ENCODE measurements at regions not wholly inside any gene's neighbourhood (a gene's known extent, or its start where the extent isn't known, plus 50 kb on each side); places are given as distances from the start of the nearest gene placed in this dataset.
"Not testable (repeated sequence)": the region's sequence is repeated elsewhere in the genome, so short reads cannot be mapped to it uniquely, and the experiment has no call there.

DNA sequence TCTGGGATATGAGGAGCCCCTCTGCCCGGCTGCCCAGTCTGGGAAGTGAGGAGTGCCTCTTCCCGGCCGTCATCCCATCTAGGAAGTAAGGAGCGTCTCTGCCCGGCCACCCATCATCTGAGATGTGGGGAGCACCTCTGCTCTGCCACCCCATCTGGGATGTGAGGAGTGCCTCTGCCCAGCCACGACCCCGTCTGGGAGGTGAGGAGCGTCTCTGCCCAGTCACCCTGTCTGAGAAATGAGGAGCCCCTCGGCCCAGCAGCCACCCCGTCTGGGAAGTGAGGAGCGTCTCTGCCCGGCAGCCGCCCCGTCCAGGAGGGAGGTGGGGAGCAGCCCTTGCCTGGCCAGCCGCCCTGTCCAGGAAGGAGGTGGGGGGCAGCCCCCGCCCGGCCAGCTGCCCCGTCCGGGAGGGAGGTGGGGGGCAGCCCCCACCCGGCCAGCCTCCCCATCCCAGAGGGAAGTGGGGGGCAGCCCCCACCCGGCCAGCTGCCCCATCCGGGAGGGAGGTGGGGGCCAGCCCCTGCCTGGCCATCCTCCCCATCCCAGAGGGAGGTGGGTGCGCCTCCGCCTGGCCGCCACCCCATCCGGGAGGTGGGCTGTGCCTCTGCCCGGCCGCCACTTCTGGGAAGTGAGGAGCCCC is 194.4 kb upstream of the HCN1 start:
- not testable (repeated sequence) for TF ChIP-seq FOXK2 (IDR thresholded peaks at IDR 0.05); SUZ12 (IDR thresholded peaks at IDR 0.05); FOXA1 (IDR thresholded peaks at IDR 0.05); ARNT (IDR thresholded peaks at IDR 0.05); BHLHE40 (IDR thresholded peaks at IDR 0.05; ENCODE audit: borderline replicate concordance)
- TF ChIP-seq, protein P1, sequence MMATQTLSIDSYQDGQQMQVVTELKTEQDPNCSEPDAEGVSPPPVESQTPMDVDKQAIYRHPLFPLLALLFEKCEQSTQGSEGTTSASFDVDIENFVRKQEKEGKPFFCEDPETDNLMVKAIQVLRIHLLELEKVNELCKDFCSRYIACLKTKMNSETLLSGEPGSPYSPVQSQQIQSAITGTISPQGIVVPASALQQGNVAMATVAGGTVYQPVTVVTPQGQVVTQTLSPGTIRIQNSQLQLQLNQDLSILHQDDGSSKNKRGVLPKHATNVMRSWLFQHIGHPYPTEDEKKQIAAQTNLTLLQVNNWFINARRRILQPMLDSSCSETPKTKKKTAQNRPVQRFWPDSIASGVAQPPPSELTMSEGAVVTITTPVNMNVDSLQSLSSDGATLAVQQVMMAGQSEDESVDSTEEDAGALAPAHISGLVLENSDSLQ (IDR thresholded peaks at IDR 0.05), result not testable (repeated sequence)

Measured in HEK293T (cell line).